Stimulated activated CD8-positive, alpha-beta memory T cell treated with anti-CD3 and anti-CD28 coated beads, Interleukin-15, amount 100 ng/mL, for 1 hour (primary cell): ENCODE measurements at regions not wholly inside any gene's neighbourhood (a gene's known extent, or its start where the extent isn't known, plus 50 kb on each side); places are given as distances from the start of the nearest gene placed in this dataset.

Source experiments
- DNase-seq: peaks from one replicate; pipeline ENCODE4 v3.0.0-alpha.2; 2020; ENCODE audit warnings: low read depth

- no peak for DNase-seq
These were observed 342.0 kb upstream of the PODXL start for GRCh38 chr7:131898418-131898817.

GRCh38 chr7:131897790-131898165 lies 341.4 kb upstream of the PODXL start:
- DNase-seq, result no peak

GRCh38 chr7:131897016-131897789 lies 340.8 kb upstream of the PODXL start:
- no peak for DNase-seq

GRCh38 chr7:131896165-131896863 lies 339.9 kb upstream of the PODXL start:
- DNase-seq, result no peak

- no peak for DNase-seq
These were observed 339.2 kb upstream of the PODXL start for GRCh38 chr7:131895541-131896164.

- DNase-seq, result no peak
These were observed 337.4 kb upstream of the PODXL start for GRCh38 chr7:131893631-131894340.

- DNase-seq, result no peak
These were observed 333.7 kb upstream of the PODXL start for GRCh38 chr7:131890176-131890575.

GRCh38 chr7:131889572-131890150 lies 333.2 kb upstream of the PODXL start:
- no peak for DNase-seq

- DNase-seq, result no peak
These were observed 327.3 kb upstream of the PODXL start for GRCh38 chr7:131883769-131884168.

GRCh38 chr7:131883196-131883595 lies 326.8 kb upstream of the PODXL start:
- DNase-seq, result no peak

- no peak for DNase-seq
These were observed 325.9 kb upstream of the PODXL start for GRCh38 chr7:131882321-131882720.

GRCh38 chr7:131880078-131880477 lies 323.6 kb upstream of the PODXL start:
- no peak for DNase-seq

GRCh38 chr7:131879424-131879823 lies 323.0 kb upstream of the PODXL start:
- DNase-seq, result no peak

GRCh38 chr7:131878777-131879176 lies 322.3 kb upstream of the PODXL start:
- DNase-seq, result no peak

GRCh38 chr7:131873581-131873980 lies 317.2 kb upstream of the PODXL start:
- no peak for DNase-seq

GRCh38 chr7:131869986-131870385 lies 313.6 kb upstream of the PODXL start:
- DNase-seq, result no peak

- no peak for DNase-seq
These were observed 312.9 kb upstream of the PODXL start for GRCh38 chr7:131869169-131869844.

GRCh38 chr7:131867461-131867860 lies 311.0 kb upstream of the PODXL start:
- DNase-seq, result no peak

- no peak for DNase-seq
These were observed 309.5 kb upstream of the PODXL start for GRCh38 chr7:131865911-131866310.

- DNase-seq, result no peak
These were observed 305.4 kb upstream of the PODXL start for GRCh38 chr7:131861620-131862346.
